Inferior parietal cortex (tissue), 1 donor: ENCODE measurements at regions not wholly inside any gene's neighbourhood (a gene's known extent, or its start where the extent isn't known, plus 50 kb on each side); places are given as distances from the start of the nearest gene placed in this dataset.
"Not testable (repeated sequence)": the region's sequence is repeated elsewhere in the genome, so short reads cannot be mapped to it uniquely, and the experiment has no call there.

Experiments used
- DNase-seq: peaks from one replicate; pipeline ENCODE4 v3.0.0-alpha.2; 2016; ENCODE audit errors: extremely low spot score

GRCh38 chrX:25640276-25640675, 497.9 kb upstream of the MAGEB18 start:
- DNase-seq: no peak

- no peak for DNase-seq
These were observed 492.0 kb upstream of the MAGEB18 start for GRCh38 chrX:25646156-25646555.

DNA sequence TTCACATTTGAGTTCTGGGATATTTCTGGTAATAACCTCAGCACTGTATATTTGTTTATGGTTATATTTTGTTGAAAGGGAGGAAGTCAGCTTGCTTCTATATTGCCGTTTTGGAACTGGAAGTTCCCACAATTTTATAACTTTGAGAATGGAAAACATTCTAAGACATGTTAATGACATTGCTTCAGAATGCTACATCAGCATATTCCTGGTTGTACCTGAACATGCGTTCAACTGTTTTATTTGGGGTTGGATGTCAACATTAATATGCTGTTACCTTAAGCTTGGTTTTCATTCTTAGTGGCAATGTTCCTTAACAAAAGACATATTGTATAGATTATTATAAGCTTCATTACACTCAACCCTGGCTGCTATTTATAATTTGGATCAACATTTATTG, 489.4 kb upstream of the MAGEB18 start:
- DNase-seq: no peak

- no peak for DNase-seq
These were observed 487.8 kb upstream of the MAGEB18 start for GRCh38 chrX:25650216-25650820.

DNA sequence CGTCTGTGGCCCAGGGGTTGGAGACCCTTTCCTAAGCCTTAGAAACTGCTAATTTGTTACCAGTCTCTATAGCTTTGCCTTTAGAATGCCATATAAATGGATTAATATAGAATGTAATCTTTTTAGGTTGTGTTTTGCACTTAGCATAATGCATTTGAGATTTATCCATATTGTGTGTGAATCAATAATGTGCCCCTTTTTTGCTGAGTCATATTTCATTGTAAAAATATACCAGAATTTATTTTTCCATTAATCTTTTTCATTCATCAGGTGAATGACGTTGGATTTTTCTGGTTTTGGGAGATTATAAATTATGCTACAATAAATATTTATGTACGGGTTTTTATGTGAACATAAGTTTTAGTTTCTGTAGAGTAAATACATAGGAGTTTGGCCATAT, 478.8 kb upstream of the MAGEB18 start:
- DNase-seq: no peak

DNA sequence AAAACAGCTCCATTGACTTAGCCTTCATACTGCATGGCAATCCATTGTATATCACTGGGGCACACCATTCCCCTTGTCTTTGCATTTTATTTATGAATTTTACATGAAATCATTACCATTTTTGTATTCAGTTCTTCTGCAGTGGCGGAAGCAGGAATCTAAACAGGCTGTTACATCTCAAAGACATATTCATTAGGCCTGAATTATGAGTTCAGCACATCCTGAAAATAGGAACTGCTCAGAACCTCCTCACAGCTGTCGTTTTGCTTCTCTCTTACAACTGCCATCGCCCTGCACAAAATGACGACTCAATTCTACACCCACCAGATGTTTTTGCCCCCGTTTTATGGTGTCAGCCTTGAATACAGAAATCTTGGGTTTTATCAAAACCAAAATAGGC, 474.4 kb upstream of the MAGEB18 start:
- no peak for DNase-seq

- no peak for DNase-seq
These were observed 472.7 kb upstream of the MAGEB18 start for GRCh38 chrX:25665431-25665830.

GRCh38 chrX:25667681-25668080, 470.5 kb upstream of the MAGEB18 start:
- no peak for DNase-seq

GRCh38 chrX:25674776-25675175, 463.4 kb upstream of the MAGEB18 start:
- peak; percentile 1 for DNase-seq

DNA sequence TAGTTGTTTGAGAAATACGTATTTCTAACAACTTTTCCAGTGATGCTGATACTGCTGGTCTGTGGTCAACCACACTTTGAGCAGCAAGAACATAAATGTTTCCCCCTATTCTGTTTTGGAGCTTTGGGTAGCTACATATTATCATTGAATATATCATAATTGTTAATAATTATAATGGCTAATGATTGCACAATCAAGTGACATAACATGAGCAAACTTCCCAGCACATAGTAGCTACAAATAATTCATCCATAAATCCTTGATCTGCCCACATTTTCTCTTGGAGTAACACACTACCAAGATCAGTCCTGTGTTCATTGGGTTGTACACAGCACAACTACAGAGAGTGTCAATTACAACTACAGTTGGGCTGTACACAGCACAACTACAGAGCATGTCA, 436.3 kb upstream of the MAGEB18 start:
- DNase-seq: no peak

DNA sequence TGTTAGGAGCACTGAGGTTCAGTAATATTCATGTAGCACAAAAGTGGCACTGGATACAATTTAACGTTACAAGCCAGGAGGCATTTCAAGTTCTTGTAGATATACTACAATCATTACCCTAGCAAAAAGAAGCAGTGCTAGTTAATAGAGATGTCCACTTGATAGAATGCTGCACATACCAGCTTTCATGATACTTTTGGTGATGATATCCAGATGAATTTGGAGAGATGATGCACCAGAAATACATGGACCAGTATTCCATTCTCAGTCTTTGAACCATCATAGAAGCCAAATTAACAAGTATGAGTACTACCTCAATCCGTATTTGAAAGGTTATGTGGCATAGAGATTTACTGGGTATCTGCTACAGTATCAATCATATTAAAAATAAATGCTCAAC, 421.0 kb upstream of the MAGEB18 start:
- DNase-seq: no peak

- DNase-seq: peak; percentile 1
These were observed 416.6 kb upstream of the MAGEB18 start for GRCh38 chrX:25721564-25721963.

DNA sequence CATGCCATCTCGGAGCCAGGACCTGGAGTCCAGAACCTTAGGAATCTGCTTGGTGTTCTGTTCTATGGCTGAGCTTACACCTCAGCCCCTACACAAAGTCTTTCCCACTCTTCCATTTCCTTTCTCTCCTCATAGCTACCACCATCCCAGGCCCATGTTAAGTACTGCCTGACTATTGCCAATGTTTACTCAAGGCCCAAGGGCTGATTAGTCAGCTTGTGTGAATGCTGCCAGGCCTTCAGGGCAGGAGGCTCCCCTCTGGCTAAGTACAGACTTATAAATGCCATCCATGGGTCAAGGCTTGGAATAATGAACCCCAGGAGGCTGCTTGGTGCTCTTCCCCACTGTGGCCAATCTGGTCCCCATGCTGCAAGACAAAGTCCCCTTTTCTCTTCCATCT, 411.6 kb upstream of the MAGEB18 start:
- DNase-seq: no peak

- no peak for DNase-seq
These were observed 405.0 kb upstream of the MAGEB18 start for GRCh38 chrX:25733148-25733547.

DNA sequence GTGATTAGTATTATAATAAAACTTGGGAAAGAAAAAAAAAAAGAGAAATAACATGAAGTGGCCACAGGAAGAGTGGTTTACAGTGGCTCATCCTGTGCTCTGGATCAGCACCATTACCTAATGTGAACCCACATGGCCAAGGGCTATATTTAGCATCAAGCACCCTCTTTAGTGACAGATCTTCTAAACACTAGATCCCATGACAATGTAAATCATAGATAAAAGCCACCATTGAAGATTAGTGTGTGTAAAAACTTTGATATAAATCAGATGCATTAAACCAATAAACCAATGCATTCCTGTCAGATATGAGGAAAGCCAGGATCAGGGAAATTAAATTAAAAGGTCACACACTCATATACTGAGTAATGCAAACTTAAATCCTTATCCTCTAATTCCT, 400.6 kb upstream of the MAGEB18 start:
- DNase-seq: no peak

DNA sequence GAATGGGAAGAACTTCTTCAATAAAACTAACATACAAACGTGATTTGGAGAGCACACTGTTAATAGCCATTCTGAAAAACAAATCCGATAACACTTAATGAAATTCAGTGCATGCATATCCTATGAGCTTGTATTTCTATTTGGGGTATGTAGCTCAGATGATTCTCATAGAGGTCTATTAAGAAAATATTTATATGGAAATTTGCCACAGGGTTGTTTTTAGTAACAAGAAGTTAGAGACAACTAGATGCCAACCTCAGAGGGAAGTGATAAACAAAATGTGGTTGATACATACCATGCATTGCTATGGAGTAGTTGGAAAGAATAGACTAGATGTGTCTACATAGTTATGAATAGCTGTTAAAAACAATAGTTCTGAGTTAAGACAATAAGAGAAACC, 395.8 kb upstream of the MAGEB18 start:
- no peak for DNase-seq

DNA sequence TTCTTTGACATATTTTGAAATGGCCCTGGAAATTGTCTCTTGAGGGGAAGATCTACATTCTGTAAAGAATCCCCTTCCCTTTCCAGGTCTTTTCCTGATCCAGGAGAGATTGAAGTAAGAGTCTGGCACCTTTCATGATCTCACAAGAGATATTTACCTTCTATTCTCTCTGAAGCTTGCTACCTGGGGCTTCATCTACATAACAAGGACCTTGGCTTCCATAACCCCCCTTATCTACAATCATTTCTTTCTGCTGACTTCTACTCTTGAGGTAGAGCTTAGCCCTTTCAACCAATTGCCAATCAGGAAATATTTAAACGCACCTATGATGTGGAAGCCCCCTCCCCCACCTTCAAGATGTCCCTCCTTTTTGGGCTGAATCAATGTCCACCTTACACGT, 383.7 kb upstream of the MAGEB18 start:
- DNase-seq: no peak

DNA sequence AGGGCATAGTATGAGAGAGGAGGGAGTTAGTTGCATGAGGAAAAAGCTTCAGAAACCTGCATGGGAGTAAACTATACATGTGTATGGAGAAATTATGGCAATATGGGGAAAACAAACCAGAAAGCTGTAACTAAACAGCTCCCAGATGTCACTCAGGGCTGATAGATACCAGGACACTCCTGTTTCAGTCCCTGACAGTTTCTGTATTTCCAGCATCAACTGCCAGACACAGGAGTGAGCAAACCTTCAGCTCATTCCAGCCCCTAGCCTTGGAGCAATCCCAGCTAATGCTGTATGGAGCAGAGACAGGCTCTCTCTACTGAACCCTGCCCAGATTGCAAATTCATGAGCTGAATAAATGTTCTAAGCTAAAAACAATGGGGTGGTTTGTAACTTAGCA, 382.9 kb upstream of the MAGEB18 start:
- no peak for DNase-seq

- no peak for DNase-seq
These were observed 375.5 kb upstream of the MAGEB18 start for GRCh38 chrX:25762656-25763055.

- not testable (repeated sequence) for DNase-seq
These were observed 366.3 kb upstream of the MAGEB18 start for GRCh38 chrX:25771853-25772252.

DNA sequence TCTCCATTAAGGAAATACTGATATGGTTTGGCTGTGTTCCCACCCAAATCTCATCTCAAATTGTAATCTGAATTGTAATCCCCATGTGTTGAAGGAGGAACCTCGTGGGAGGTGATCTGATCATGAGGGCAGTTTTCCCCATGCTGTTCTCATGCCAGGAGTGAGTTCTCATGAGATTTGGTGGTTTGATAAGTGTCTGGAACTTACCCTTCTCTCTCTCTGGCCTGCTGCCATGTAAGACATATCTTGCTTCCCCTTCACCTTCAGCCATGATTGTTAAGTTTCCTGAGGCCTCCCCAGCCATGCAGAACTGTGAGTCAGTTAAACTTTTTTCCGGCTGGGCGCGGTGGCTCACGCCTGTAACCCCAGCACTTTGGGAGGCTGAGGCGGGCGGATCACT, 340.3 kb upstream of the MAGEB18 start:
- not testable (repeated sequence) for DNase-seq

DNA sequence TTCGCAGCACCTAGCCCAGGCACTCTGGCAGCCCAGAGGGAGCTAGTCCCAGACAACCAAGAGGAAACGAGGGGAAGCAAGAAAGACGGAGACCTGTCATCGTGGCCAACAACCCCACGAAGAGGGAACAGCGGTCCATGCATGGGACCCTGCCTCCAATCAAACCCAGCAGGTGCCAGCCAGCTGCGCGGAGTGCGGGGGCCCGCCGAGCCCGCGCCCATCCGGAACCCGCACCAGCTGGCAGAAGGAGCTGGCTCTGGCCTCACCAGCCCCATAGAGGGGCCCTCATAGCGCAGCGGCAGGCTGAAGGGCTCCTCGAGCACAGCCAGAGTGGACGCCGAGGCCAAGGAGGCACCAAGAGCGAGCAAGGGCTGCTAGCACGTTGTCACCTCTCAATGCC, 332.4 kb upstream of the MAGEB18 start:
- DNase-seq: no peak

DNA sequence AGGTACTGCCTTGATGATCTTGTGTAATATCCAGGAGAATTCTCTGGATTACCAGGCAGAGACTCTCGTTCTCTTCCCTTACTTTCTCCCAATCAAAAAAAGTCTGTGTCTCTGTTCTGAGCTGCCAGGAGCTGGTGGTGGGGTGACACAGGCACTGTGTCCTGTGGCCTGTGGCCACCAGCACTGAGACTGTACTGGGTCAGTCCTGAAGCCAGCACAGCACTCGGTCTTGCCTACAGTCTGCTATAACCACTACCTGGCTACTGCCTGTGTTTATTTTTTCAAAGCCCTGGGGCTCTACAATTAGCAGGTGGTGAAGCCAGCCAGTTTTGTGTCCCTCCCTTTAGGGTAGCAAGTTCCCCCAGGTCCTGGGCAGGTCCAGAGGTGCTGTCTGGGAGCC, 331.1 kb upstream of the MAGEB18 start:
- DNase-seq: no peak

GRCh38 chrX:25810202-25810601, 327.9 kb upstream of the MAGEB18 start:
- DNase-seq: no peak

- DNase-seq: no peak
These were observed 318.3 kb upstream of the MAGEB18 start for GRCh38 chrX:25819879-25820278.
